NOMO-1 (cell line): ENCODE measurements at regions not wholly inside any gene's neighbourhood (a gene's known extent, or its start where the extent isn't known, plus 50 kb on each side); places are given as distances from the start of the nearest gene placed in this dataset.

Source experiments
- DNase-seq, 2 experiments: peaks; one replicate each; lab custom pipeline; 2025; ENCODE audit not compliant: unreplicated experiment in 2 of 2; lab: John Stamatoyannopoulos, UW

GRCh38 chr22:49627217-49628181 lies 200.2 kb downstream of the BRD1 start:
- DNase-seq: no peak

- no peak for DNase-seq
Measured at GRCh38 chr22:49626361-49627216, 201.1 kb downstream of the BRD1 start.

- DNase-seq: no peak
Measured at GRCh38 chr22:49624421-49625177, 203.1 kb downstream of the BRD1 start.

- DNase-seq: no peak
Measured at GRCh38 chr22:49623715-49624114, 204.0 kb downstream of the BRD1 start.

GRCh38 chr22:49623176-49623575 lies 204.5 kb downstream of the BRD1 start:
- no peak for DNase-seq

GRCh38 chr22:49622241-49623105 lies 205.2 kb downstream of the BRD1 start:
- no peak for DNase-seq

- DNase-seq: no peak
Measured at GRCh38 chr22:49621601-49622210, 206.0 kb downstream of the BRD1 start.

- no peak for DNase-seq
Measured at GRCh38 chr22:49620666-49621065, 207.0 kb downstream of the BRD1 start.

GRCh38 chr22:49620003-49620556 lies 207.6 kb downstream of the BRD1 start:
- no peak for DNase-seq

- no peak for DNase-seq
Measured at GRCh38 chr22:49619301-49619700, 208.4 kb downstream of the BRD1 start.

GRCh38 chr22:49618677-49618953 lies 209.1 kb downstream of the BRD1 start:
- no peak for DNase-seq

- no peak for DNase-seq
Measured at GRCh38 chr22:49617866-49618676, 209.6 kb downstream of the BRD1 start.

- DNase-seq: no peak
Measured at GRCh38 chr22:49617264-49617663, 210.4 kb downstream of the BRD1 start.

GRCh38 chr22:49616356-49617231 lies 211.1 kb downstream of the BRD1 start:
- DNase-seq: no peak

GRCh38 chr22:49614966-49615965 lies 212.4 kb downstream of the BRD1 start:
- no peak for DNase-seq

- no peak for DNase-seq
Measured at GRCh38 chr22:49613511-49614270, 214.0 kb downstream of the BRD1 start.
